ENCODE measurements at regions not wholly inside any gene's neighbourhood (a gene's known extent, or its start where the extent isn't known, plus 50 kb on each side); places are given as distances from the start of the nearest gene placed in this dataset.

DNA sequence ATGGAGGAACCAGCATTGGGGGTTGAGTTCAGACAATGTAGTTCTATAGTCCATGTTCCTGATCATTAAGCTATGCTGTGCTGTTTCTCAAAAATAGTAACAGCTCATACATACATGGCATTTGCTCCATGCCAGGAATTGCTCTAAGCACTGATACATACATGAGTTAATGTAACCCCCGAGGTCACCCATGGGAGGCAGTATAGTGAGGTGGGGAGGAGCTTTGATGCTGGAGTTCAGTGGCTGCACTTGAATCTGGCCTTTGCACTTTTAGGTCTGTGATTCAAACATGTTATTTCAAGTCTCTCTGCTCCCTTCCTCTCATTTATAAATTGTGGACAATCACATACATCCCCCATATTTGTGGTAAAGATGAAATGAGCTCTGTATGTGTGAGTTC, 223.1 kb upstream of the WSB1 start:
- H3K36me3 ChIP-seq (ENCODE audit: insufficient read depth, low read length) = no peaks in the 10 kb centered on the region
- H3K27ac ChIP-seq (ENCODE audit: low read depth, low read length, poor library complexity, severe bottlenecking) = no peak overlapping the region
- intact Hi-C loops (cut with micrococcal nuclease; ENCODE audit: unreplicated experiment) = no loop called here
- no TSS peak for BruUV-seq (replicated peaks)
- no peak overlapping the region for H2AFZ ChIP-seq (ENCODE audit: low read length)
- H4K20me1 ChIP-seq (ENCODE audit: insufficient read depth, low read length) = no peaks in the 10 kb centered on the region
- no peaks in the 10 kb centered on the region for H3K9me2 ChIP-seq (ENCODE audit: insufficient read depth, low read length)
- H3K4me3 ChIP-seq (ENCODE audit: low read depth, low read length, poor library complexity, severe bottlenecking) = no peak overlapping the region
- TF ChIP-seq EZH2phosphoT487 (IDR thresholded peaks at IDR 0.05; ENCODE audit: borderline replicate concordance, low read depth, low read length) = no peak
- TF ChIP-seq, protein P1, sequence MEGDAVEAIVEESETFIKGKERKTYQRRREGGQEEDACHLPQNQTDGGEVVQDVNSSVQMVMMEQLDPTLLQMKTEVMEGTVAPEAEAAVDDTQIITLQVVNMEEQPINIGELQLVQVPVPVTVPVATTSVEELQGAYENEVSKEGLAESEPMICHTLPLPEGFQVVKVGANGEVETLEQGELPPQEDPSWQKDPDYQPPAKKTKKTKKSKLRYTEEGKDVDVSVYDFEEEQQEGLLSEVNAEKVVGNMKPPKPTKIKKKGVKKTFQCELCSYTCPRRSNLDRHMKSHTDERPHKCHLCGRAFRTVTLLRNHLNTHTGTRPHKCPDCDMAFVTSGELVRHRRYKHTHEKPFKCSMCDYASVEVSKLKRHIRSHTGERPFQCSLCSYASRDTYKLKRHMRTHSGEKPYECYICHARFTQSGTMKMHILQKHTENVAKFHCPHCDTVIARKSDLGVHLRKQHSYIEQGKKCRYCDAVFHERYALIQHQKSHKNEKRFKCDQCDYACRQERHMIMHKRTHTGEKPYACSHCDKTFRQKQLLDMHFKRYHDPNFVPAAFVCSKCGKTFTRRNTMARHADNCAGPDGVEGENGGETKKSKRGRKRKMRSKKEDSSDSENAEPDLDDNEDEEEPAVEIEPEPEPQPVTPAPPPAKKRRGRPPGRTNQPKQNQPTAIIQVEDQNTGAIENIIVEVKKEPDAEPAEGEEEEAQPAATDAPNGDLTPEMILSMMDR (conservative IDR thresholded peaks at IDR 0.05; ENCODE audit: low read length) = no peak
- no peaks in the 10 kb centered on the region for H3K4me1 ChIP-seq (ENCODE audit: insufficient read depth, low read length, poor library complexity, severe bottlenecking)
- no peaks in the 10 kb centered on the region for H3K9me3 ChIP-seq (ENCODE audit: low read length)
- DNase-seq (ENCODE audit: low spot score) = no peak
- no peaks in the 10 kb centered on the region for H3K79me2 ChIP-seq (ENCODE audit: insufficient read depth, low read depth, low read length)
- POLR2A ChIA-PET = no interaction called here
- CTCF ChIA-PET (ENCODE audit: unreplicated experiment) = no interaction called here
- H3K4me2 ChIP-seq (ENCODE audit: low read length) = no peak overlapping the region

DNA sequence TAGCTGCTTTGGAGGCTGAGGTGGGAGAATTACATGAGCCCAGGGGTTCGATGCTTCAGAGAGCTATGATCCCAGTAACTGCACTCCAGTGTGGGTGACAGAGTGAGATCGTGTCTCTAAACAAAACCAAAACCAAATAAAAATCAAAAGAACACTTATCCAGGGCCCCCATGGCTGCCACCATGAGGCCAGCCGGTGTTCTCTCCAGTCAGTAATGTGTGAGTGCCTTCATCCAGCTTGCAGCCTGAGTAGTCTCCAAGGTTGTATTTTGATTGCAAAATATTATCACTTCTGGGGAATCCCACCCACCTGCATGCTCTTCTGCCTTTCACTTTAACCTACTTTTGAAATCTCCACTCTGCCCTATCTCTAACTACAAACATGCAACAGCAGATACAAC, 221.0 kb upstream of the WSB1 start:
- no peak overlapping the region for H3K27ac ChIP-seq (ENCODE audit: low read depth, low read length, poor library complexity, severe bottlenecking)
- intact Hi-C loops (cut with micrococcal nuclease; ENCODE audit: unreplicated experiment) = no loop called here
- H4K20me1 ChIP-seq (ENCODE audit: insufficient read depth, low read length) = no peaks in the 10 kb centered on the region
- no peaks in the 10 kb centered on the region for H3K4me1 ChIP-seq (ENCODE audit: insufficient read depth, low read length, poor library complexity, severe bottlenecking)
- ChIA-PET CTCF (ENCODE audit: unreplicated experiment) (no interaction called here), POLR2A (no interaction called here)
- H3K79me2 ChIP-seq (ENCODE audit: insufficient read depth, low read depth, low read length) = no peaks in the 10 kb centered on the region
- no peaks in the 10 kb centered on the region for H3K36me3 ChIP-seq (ENCODE audit: insufficient read depth, low read length)
- no peaks in the 10 kb centered on the region for H3K9me2 ChIP-seq (ENCODE audit: insufficient read depth, low read length)
- TF ChIP-seq EZH2phosphoT487 (IDR thresholded peaks at IDR 0.05; ENCODE audit: borderline replicate concordance, low read depth, low read length) = no peak
- TF ChIP-seq, protein P1 (conservative IDR thresholded peaks at IDR 0.05; ENCODE audit: low read length) = no peak
- DNase-seq (ENCODE audit: low spot score) = no peak
- no peak overlapping the region for H3K4me3 ChIP-seq (ENCODE audit: low read depth, low read length, poor library complexity, severe bottlenecking)
- no TSS peak for BruUV-seq (replicated peaks)
- H2AFZ ChIP-seq (ENCODE audit: low read length) = no peak overlapping the region
- no peaks in the 10 kb centered on the region for H3K9me3 ChIP-seq (ENCODE audit: low read length)
- no peak overlapping the region for H3K4me2 ChIP-seq (ENCODE audit: low read length)

DNA sequence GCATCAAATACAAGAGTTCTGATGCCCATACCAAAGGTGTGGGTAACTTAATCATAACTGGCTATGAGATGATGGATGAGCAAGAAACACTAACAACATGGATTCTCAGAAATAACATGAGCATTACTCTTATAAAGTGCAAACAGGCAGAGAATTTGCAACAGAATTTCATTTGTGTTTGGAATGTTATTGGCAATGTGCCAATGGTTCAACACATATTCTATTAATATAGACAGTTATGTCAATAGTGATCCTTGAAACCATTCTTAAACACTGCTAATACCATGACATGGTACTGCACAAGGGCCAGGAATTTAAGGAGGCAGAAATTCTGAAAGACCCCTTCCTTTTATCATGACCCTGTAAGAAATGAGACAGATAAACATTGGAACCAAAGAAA, 217.1 kb upstream of the WSB1 start:
- H3K79me2 ChIP-seq (ENCODE audit: insufficient read depth, low read depth, low read length) = no peaks in the 10 kb centered on the region
- no peaks in the 10 kb centered on the region for H3K4me1 ChIP-seq (ENCODE audit: insufficient read depth, low read length, poor library complexity, severe bottlenecking)
- no peak overlapping the region for H3K4me2 ChIP-seq (ENCODE audit: low read length)
- no peak overlapping the region for H2AFZ ChIP-seq (ENCODE audit: low read length)
- H4K20me1 ChIP-seq (ENCODE audit: insufficient read depth, low read length) = no peaks in the 10 kb centered on the region
- ChIA-PET CTCF (ENCODE audit: unreplicated experiment) (no interaction called here), POLR2A (no interaction called here)
- DNase-seq (ENCODE audit: low spot score) = no peak
- BruUV-seq (replicated peaks) = no TSS peak
- no peak overlapping the region for H3K27ac ChIP-seq (ENCODE audit: low read depth, low read length, poor library complexity, severe bottlenecking)
- no peaks in the 10 kb centered on the region for H3K9me3 ChIP-seq (ENCODE audit: low read length)
- TF ChIP-seq, protein P1 (conservative IDR thresholded peaks at IDR 0.05; ENCODE audit: low read length) = no peak
- TF ChIP-seq EZH2phosphoT487 (IDR thresholded peaks at IDR 0.05; ENCODE audit: borderline replicate concordance, low read depth, low read length) = no peak
- no peak overlapping the region for H3K4me3 ChIP-seq (ENCODE audit: low read depth, low read length, poor library complexity, severe bottlenecking)
- intact Hi-C loops (cut with micrococcal nuclease; ENCODE audit: unreplicated experiment) = no loop called here
- H3K9me2 ChIP-seq (ENCODE audit: insufficient read depth, low read length) = no peaks in the 10 kb centered on the region
- no peaks in the 10 kb centered on the region for H3K36me3 ChIP-seq (ENCODE audit: insufficient read depth, low read length)

Measured in OCI-LY7 (cell line).